Nephron progenitor cell (in vitro differentiated cells): ENCODE measurements at regions not wholly inside any gene's neighbourhood (a gene's known extent, or its start where the extent isn't known, plus 50 kb on each side); places are given as distances from the start of the nearest gene placed in this dataset.

Experiments used
- DNase-seq: peaks from one replicate; pipeline ENCODE4 v3.0.0; 2021
- H3K27ac Mint-ChIP-seq: 2 replicates; pipeline ENCODE4 v1.8.0; 2021; ENCODE audit warnings: mild to moderate bottlenecking, moderate library complexity, mixed read lengths
- H3K27me3 Mint-ChIP-seq: 2 replicates; pipeline ENCODE4 v1.8.0; 2021; ENCODE audit warnings: mild to moderate bottlenecking, low read depth, mixed read lengths; ENCODE audit not compliant: poor library complexity
- H3K36me3 Mint-ChIP-seq: 2 replicates; pipeline ENCODE4 v1.8.0; 2021; ENCODE audit warnings: low read depth, mixed read lengths
- H3K4me1 Mint-ChIP-seq: 2 replicates; pipeline ENCODE4 v1.8.0; 2021; ENCODE audit warnings: mixed read lengths
- H3K4me3 Mint-ChIP-seq: 2 replicates; pipeline ENCODE4 v1.8.0; 2021; ENCODE audit warnings: mild to moderate bottlenecking, moderate library complexity, mixed read lengths
- H3K9me3 Mint-ChIP-seq: 2 replicates; pipeline ENCODE4 v1.8.0; 2021; ENCODE audit warnings: mild to moderate bottlenecking, moderate library complexity, mixed read lengths
- CTCF ChIP-seq: fragments of 200-600 bp; sonication (generic); IDR thresholded peaks from 2 replicates; pipeline ENCODE4 v1.5.0; 2021; ENCODE audit warnings: antibody characterized with exemption

- TF ChIP-seq CTCF, result no peak
- Mint-ChIP-seq H3K9me3 (peaks cover 6% of the 10 kb centered on the region), H3K27me3 (no peaks in the 10 kb centered on the region), H3K27ac (no peak overlapping the region), H3K36me3 (peaks cover 6% of the 10 kb centered on the region), H3K4me1 (peaks cover 69% of the 10 kb centered on the region), H3K4me3 (peak overlapping the region; percentile 48)
- no peak for DNase-seq
Observed at GRCh38 chr13:106916329-106916976, 348.5 kb upstream of the ARGLU1 start.

DNA sequence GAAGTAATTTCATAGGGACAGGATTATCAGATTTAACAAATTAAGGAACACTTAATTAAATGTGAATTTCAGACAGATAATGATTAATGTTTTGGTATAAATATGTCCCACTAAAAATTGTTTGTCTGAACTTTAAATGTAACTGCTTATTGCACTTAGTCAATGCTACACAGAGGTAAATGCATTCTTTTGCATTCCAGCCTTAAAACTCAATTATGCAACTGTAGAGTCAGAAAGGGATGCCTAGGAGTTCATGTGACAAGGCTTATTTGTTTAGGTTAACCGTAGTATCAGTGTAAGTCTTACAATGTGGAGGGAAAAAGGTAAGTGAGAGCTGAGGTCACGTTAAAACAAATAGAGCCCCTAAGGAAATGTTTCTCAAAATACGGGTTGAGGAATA is 347.2 kb upstream of the ARGLU1 start:
- no peak overlapping the region for H3K27ac Mint-ChIP-seq
- peaks cover 6% of the 10 kb centered on the region for H3K36me3 Mint-ChIP-seq
- peaks cover 60% of the 10 kb centered on the region for H3K4me1 Mint-ChIP-seq
- TF ChIP-seq CTCF, result no peak
- no peaks in the 10 kb centered on the region for H3K27me3 Mint-ChIP-seq
- H3K4me3 Mint-ChIP-seq, result no peak overlapping the region
- H3K9me3 Mint-ChIP-seq, result peaks cover 7% of the 10 kb centered on the region
- no peak for DNase-seq

DNA sequence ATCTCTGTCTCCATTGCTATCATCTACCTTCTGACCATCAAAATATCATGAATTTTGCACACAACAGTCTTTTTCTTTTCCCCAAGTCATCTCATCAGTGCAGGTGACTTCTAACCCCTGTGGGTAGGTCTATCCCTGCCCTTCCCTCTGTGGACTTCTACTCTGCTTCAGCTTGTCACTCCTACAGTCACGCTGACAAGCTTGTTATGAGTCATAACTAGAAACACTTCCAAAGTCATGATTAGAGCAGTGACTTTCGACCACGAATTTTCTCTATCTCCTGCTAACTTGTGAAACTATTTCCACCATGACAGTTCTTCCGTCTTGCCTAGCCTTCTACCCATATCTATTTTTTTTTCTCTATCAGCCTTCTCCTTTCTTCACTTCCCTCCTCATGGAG is 343.7 kb upstream of the ARGLU1 start:
- H3K4me1 Mint-ChIP-seq, result peaks cover 58% of the 10 kb centered on the region
- H3K27me3 Mint-ChIP-seq, result no peaks in the 10 kb centered on the region
- no peak overlapping the region for H3K27ac Mint-ChIP-seq
- no peak for TF ChIP-seq CTCF
- peaks cover 7% of the 10 kb centered on the region for H3K9me3 Mint-ChIP-seq
- H3K36me3 Mint-ChIP-seq, result peaks cover 6% of the 10 kb centered on the region
- H3K4me3 Mint-ChIP-seq, result no peak overlapping the region
- DNase-seq, result no peak

- peaks cover 7% of the 10 kb centered on the region for H3K9me3 Mint-ChIP-seq
- H3K27me3 Mint-ChIP-seq, result no peaks in the 10 kb centered on the region
- no peak for DNase-seq
- H3K27ac Mint-ChIP-seq, result no peak overlapping the region
- TF ChIP-seq CTCF, result no peak
- H3K4me1 Mint-ChIP-seq, result peaks cover 58% of the 10 kb centered on the region
- peaks cover 6% of the 10 kb centered on the region for H3K36me3 Mint-ChIP-seq
- H3K4me3 Mint-ChIP-seq, result no peak overlapping the region
Observed at GRCh38 chr13:106911020-106911419, 343.1 kb upstream of the ARGLU1 start.

DNA sequence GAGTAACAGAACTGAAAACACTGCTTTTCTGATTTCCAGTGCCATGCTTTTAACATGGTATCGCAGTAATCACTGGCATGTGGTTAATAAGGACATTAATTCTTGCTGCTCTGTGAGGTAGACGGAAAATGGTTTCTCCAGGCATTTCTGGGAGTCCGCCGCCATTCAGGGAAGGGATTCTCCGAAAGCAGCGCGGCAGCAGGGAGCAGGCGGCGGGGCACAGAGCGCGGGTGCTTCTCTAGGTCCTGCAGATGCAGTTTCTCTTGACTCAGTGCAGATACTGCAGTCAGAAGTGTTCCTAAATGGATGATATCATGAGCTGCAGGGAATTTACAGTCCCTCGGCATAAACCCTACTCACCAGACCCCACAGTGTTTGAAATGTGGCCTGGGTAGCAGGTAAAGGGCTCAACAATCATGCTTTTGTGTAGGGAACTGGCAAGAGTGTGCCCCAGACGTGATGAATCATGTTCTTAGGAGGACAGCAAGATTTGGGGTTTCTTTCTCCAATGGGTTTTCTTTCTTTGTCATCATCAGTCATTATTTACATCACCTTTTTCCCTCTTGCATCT is 338.6 kb upstream of the ARGLU1 start:
- Mint-ChIP-seq H3K4me3 (no peak overlapping the region), H3K27ac (peak overlapping the region; percentile 84), H3K36me3 (peaks cover under 1% of the 10 kb centered on the region), H3K9me3 (peaks cover 5% of the 10 kb centered on the region), H3K27me3 (no peaks in the 10 kb centered on the region), H3K4me1 (peaks cover 46% of the 10 kb centered on the region)
- DNase-seq, result no peak
- no peak for TF ChIP-seq CTCF
